ENCODE measurements at regions not wholly inside any gene's neighbourhood (a gene's known extent, or its start where the extent isn't known, plus 50 kb on each side); places are given as distances from the start of the nearest gene placed in this dataset.
"Not testable (repeated sequence)": the region's sequence is repeated elsewhere in the genome, so short reads cannot be mapped to it uniquely, and the experiment has no call there.

- Histone ChIP-seq H3K4me1 (no peaks in the 10 kb centered on the region), H3K4me3 (no peak overlapping the region), H3K9me3 (no peaks in the 10 kb centered on the region), H3K27me3 (no peaks in the 10 kb centered on the region), H3K36me3 (no peaks in the 10 kb centered on the region), H3K27ac (replicated peaks in 1 of 4) (no peak overlapping the region)
- intact Hi-C loops (cut with DNase I) = no loop called here
- no peak for TF ChIP-seq POLR2AphosphoS5 (IDR thresholded peaks at IDR 0.05)
- no peak for TF ChIP-seq POLR2A (IDR thresholded peaks at IDR 0.05; ENCODE audit: low read depth)
- no peak for TF ChIP-seq EP300 (IDR thresholded peaks at IDR 0.05)
- TF ChIP-seq CTCF (IDR thresholded peaks at IDR 0.05) = no peak
- WGBS = 94% methylated on average over 3 of the region's 3 CpGs
- no peak for DNase-seq (ENCODE audit: extremely low spot score)
Observed at GRCh38 chr3:106355873-106356272, 487.1 kb upstream of the CBLB start.

- WGBS = 95% methylated on average over 3 of the region's 3 CpGs
- intact Hi-C loops (cut with DNase I) = no loop called here
- Histone ChIP-seq H3K27me3 (no peaks in the 10 kb centered on the region), H3K27ac (replicated peaks in 1 of 4) (no peak overlapping the region), H3K4me1 (no peaks in the 10 kb centered on the region), H3K36me3 (no peaks in the 10 kb centered on the region), H3K9me3 (no peaks in the 10 kb centered on the region), H3K4me3 (no peak overlapping the region)
- TF ChIP-seq EP300 (IDR thresholded peaks at IDR 0.05) = no peak
- TF ChIP-seq CTCF (IDR thresholded peaks at IDR 0.05) = no peak
- TF ChIP-seq POLR2AphosphoS5 (IDR thresholded peaks at IDR 0.05) = no peak
- no peak for TF ChIP-seq POLR2A (IDR thresholded peaks at IDR 0.05; ENCODE audit: low read depth)
- no peak for DNase-seq (ENCODE audit: extremely low spot score)
Observed at GRCh38 chr3:106359692-106360091, 490.9 kb upstream of the CBLB start.

- intact Hi-C loops (cut with DNase I) = not testable (repeated sequence)
Observed at GRCh38 chr3:106360901-106361300, 492.1 kb upstream of the CBLB start.

GRCh38 chr3:106364477-106364876 is 495.7 kb upstream of the CBLB start:
- WGBS = 91% methylated on average over 1 of the region's 1 CpG
- Histone ChIP-seq H3K4me3 (no peak overlapping the region), H3K4me1 (no peaks in the 10 kb centered on the region), H3K27me3 (no peaks in the 10 kb centered on the region), H3K36me3 (no peaks in the 10 kb centered on the region), H3K9me3 (no peaks in the 10 kb centered on the region), H3K27ac (replicated peaks in 1 of 4) (no peak overlapping the region)
- intact Hi-C loops (cut with DNase I) = no loop called here
- DNase-seq (ENCODE audit: extremely low spot score) = no peak
- TF ChIP-seq EP300 (IDR thresholded peaks at IDR 0.05) (no peak), POLR2AphosphoS5 (IDR thresholded peaks at IDR 0.05) (no peak), CTCF (IDR thresholded peaks at IDR 0.05) (no peak), POLR2A (IDR thresholded peaks at IDR 0.05; ENCODE audit: low read depth) (no peak)

More at GRCh38 chr3:106360901-106361300, 492.1 kb upstream of the CBLB start:
- not testable (repeated sequence) for H3K4me3 ChIP-seq; DNase-seq (ENCODE audit: extremely low spot score); H3K27ac ChIP-seq (replicated peaks in 1 of 4); H3K27me3 ChIP-seq; H3K9me3 ChIP-seq; H3K4me1 ChIP-seq; H3K36me3 ChIP-seq
- WGBS = no CpG with 5 or more reads among the region's 1 CpG

GRCh38 chr3:106365061-106365691 is 496.4 kb upstream of the CBLB start:
- 100% methylated on average over 1 of the region's 1 CpG for WGBS
- intact Hi-C loops (cut with DNase I) = no loop called here

More at GRCh38 chr3:106365061-106365691, 496.4 kb upstream of the CBLB start:
- Histone ChIP-seq H3K36me3 (no peaks in the 10 kb centered on the region), H3K4me1 (no peaks in the 10 kb centered on the region), H3K4me3 (no peak overlapping the region), H3K9me3 (no peaks in the 10 kb centered on the region), H3K27me3 (no peaks in the 10 kb centered on the region), H3K27ac (replicated peaks in 1 of 4) (no peak overlapping the region)
- TF ChIP-seq POLR2A (IDR thresholded peaks at IDR 0.05; ENCODE audit: low read depth) = no peak
- TF ChIP-seq POLR2AphosphoS5 (IDR thresholded peaks at IDR 0.05) = no peak
- no peak for TF ChIP-seq EP300 (IDR thresholded peaks at IDR 0.05)
- TF ChIP-seq CTCF (IDR thresholded peaks at IDR 0.05) = no peak
- DNase-seq (ENCODE audit: extremely low spot score) = no peak

All from esophagus muscularis mucosa (tissue), 4 donors.